GM18868 (cell line): ENCODE measurements at regions not wholly inside any gene's neighbourhood (a gene's known extent, or its start where the extent isn't known, plus 50 kb on each side); places are given as distances from the start of the nearest gene placed in this dataset.

ENCODE experiments used
- ATAC-seq: cut with Tn5 transposase; IDR thresholded peaks from one replicate; pipeline ENCODE4 v1.9.1; 2021; ENCODE audit warnings: mild to moderate bottlenecking, moderate library complexity; ENCODE audit not compliant: unreplicated experiment

DNA sequence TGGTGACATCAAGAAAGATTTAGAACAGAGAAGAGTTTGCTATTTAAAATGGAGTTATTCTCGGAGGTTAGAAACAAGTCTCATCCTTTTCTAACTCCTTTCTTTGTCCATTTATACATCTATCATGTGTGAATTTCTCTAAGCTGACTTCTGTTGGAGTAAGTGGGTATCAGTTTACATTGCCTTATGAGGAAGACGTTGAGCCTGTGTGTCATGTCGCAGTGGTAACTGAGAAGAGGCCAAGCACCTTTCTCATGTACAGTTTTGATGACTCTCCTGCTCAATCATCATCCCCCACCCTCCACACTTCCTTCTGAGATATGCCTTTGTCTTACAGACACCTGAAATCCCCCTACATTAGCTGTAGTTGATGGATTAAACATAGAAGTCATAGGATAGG, 624.8 kb downstream of the LIG4 start:
- no peak for ATAC-seq

DNA sequence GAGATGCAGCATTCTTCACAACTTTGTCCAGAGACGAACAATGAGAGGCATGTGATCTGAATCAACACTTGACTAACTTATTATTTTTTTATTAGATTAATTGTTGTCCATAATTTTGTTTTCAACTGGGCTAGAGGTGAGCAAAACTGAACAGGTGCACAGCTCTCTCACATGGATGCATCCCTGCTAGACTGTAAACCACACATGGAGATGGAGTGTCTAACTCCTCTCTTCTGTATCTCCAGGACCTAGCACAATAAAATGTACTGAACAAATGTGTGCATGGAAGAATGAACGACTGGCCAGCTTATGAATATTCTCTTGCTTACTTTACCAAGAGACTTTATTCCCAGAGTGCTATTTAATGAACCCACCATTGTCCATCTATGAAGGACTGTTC, 627.7 kb downstream of the LIG4 start:
- ATAC-seq = no peak

DNA sequence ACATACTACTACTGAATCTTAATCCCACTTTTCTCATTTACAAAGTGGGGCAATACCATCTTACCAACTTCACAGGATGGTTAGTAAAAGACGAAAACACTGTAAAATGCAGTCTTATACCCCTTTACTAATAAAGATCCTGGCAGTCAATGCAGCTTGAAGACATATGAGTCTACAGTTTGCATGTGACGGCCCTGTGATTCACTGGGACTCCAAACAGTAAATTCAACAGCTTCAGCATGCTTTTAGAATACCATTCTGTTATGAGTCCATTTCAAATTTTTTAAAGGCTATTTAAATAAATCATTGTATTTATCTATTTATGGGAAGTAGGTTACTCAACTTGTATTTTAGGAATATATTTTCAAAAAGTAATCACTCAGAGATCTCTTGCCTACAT, 629.1 kb downstream of the LIG4 start:
- ATAC-seq = no peak

DNA sequence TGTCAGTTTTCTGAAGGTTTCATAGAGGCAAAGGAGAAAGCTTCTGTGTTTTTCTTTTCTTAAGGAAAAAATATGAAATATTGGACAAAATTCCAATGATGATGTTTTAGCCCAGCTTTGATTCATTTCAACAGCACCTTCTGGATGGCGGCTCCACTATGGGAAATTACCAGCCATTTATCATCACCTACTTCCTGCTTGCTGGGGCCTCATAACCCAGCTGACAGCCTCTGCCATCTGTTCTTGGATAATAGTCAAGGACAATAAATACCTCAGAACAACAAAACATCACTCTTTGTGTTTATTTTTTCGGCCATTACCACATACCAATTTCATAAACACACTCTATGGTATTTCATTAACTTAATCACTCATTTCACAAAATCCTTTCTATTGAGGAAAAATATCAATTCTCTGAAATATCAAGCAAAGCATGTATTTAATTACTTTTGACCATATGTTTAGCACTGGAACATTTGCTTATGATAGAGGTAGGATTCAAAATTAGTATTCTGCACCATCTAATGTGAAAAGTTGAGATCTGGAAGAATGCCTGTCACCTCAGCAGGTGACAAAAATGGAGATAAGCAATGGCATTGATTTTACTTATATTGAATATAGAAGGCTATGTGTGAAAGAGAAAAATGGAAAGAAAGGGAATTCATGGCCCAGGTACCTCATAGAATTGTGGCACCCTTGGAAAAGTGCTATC, 629.7 kb downstream of the LIG4 start:
- no peak for ATAC-seq

DNA sequence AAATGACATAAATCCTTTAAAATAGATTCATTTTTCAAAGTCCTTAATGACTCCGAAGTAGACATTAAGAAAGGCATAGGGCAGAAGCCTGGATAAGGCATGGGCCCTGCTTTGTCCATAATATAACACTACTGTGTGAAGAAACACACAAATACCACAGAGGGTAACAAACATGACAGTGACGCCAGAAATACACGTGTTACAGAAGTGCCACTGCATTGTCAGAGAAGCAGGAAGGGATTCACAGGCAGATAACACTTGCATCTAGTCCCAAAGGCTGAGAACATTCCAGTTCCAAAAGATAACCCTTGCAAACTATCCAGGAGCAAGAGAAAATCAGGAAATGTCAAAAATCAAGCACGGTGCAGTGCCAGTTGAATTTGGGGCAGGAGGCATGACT, 633.2 kb downstream of the LIG4 start:
- no peak for ATAC-seq

DNA sequence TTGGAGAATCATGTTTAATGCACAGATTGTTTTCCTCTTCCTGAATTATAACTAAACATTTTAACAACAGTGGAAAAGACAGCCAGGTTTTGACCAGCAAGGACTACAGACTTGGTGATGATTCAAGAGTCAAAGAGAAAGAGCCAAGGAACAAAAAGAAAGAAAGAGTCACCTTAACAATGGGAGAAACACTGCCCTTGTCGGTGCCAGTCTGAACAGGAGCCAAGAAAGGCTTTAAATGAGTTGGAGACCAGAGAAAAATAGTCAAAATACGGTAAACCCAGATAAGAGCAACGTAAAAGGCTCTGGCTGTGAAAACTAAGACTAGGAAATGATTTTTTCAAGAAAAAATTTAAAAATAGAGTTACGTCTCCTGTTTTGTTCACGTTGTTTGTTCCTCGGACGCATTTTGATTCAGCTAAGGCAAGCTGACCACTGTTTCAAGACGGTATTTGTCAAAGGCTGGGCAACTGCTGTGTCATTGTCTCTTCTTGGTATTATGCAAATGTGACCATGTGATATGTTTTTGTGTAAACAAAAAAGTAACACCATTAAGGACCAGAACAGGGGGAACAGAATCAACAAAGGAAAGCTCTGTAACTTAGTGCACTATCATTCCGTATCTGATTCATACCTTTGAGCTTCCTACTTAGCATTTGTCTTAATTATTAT, 634.5 kb downstream of the LIG4 start:
- no peak for ATAC-seq

DNA sequence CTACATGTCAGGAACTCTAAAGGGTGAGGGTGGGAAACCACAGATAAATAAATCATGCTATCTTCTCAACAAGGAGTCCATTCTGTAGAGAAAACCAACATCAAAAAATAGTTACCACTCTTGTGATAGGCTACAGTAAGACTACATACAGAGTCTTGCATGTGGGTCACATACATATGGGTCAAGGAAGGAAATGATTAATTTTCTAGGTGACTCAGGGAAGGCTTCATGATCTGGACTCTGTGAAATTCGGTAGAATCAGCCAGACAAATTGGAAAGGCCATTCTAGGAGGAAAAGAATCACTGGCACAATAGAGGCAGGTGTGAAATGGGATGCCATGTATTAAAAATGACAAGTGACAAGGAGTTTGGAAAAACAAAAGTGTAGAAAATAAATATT, 638.9 kb downstream of the LIG4 start:
- no peak for ATAC-seq

DNA sequence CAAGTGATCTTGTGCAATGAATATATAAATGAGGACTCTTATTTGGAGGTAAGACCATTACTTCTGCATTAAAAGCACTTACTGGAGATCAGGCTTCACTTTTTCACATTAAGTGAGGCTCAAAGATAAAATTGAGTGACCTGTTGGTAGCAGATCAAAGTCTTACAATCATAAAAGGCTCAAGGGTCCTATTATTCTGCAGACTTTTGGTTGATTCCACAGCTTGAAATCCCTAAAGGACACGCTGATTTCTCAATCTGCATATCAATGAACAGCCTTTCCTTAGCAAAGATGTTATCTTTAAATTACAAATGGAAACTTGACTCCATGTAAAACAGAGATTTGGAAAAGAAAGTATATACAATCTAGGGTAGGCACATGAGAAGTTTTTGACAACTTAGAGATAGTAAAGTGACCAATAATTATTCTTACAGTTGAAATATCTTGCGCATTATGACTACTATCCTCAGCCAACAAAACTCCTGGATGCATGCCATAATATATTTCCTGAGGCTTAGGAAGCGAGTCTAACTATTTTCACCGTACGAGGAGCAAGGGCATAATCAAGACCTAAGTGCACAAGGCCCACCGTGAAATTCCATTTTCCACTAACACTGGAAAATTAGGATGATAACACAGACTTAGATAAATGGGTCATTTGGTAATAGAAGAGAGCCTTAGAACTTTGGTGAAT, 640.7 kb downstream of the LIG4 start:
- no peak for ATAC-seq

DNA sequence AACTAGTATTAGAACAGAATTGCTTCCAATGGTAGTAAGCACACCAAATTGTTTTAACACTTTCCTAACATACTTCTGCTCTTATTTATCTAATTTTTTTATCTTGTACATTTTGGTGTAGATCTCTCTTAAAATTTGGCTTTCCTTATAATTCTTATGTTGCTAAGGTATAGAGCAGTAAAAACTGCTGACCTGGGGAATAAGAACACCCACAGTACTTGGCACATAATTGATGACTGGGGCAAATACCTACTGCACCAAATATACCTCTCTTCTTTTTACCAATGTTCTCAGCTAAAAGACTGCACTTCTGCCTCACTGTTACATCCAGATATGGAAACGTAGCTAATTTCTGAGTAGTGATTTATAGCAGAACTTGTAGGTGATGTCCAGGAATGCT, 642.2 kb downstream of the LIG4 start:
- ATAC-seq = no peak

DNA sequence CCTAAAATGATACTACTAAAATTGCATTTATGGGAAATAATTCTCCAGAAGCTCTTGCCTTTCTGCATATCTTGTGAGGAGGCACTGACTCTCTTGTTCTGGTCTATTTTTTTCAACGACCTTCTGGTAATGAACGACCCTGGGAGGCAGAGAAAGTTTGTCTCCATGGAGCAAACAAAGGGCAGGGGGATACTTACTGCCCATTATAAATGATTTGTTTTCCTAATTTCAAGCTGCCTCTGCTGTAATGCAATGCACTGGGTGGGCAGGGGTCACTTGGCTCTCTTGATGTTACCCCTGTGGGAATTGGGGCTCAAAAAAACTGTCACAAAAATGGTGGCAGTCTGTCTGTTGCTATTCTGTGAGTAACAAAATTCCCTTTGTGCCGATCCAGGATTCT, 643.2 kb downstream of the LIG4 start:
- ATAC-seq = no peak

DNA sequence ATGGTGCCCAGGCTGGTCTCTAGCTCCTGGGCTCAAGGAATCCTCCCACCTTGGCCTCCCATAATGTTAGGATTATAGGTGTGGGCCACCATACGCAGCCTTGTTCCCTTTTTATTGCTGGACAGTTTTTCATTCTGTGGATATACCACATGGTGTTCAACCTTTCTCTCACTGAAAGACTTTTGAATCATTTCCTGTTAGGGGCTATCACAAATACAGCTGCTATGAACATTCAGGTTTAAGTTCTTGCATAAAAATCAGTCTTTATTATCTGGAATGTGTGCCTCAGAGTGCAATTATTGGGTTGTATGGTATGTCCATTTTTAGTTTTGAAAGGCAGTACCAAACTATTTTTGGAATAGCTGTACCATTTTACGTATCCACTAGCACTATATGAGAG, 647.2 kb downstream of the LIG4 start:
- no peak for ATAC-seq

DNA sequence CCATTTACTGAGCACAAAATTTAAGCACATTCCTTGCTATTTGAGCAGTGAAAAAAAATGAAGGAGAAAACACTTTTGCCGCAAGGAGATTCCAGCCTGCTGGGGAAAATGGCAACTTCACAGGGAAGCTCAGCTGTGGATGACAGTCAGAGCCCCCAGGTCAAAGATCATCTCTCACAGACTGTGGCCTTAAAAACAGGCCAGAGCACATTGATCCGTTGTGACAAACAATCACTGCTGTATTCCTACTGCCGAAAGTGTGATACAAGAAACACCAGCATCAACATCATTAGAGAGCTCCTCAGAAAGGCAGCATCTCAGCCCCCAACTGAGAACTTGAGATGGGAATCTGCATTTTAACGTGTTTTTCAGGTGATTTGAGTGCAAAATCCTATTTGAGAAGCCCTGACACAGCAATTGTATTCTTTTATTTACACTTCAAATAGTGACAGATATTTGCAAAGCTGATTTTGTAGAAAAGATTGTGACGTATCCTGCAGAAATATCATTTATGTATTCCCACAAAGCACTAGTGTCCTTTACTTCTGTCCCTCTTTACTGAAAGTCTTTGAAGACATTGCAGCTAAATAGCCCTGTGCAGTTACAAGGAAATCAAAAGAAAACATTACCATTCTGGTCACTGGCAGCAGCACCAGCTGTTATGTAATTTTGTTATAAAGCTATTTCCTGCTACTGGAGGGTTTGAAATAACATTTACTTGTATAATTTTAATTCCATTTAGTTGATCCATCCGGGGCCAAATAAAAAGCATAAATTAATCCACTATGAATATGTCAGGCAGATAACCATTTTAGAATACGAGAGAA, 652.0 kb downstream of the LIG4 start:
- ATAC-seq = no peak

DNA sequence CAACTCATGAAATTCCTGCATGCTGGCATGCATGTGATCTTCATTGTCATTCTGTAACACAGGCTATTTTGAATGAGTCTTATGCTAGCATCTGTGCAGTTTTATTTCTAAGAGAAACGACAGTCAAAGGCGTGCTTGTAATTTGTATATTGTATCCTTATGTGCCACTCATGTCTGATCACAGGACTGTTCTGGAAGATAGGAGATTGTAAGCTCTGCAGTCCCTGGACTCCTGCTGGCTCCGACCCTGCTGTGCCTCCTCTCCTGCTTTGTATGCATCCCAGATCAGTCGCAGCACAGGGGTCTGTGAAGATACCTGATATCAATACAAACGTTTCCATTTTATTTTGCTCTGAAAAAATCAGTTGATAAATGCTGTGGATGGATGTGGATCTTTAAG, 653.1 kb downstream of the LIG4 start:
- ATAC-seq = no peak

DNA sequence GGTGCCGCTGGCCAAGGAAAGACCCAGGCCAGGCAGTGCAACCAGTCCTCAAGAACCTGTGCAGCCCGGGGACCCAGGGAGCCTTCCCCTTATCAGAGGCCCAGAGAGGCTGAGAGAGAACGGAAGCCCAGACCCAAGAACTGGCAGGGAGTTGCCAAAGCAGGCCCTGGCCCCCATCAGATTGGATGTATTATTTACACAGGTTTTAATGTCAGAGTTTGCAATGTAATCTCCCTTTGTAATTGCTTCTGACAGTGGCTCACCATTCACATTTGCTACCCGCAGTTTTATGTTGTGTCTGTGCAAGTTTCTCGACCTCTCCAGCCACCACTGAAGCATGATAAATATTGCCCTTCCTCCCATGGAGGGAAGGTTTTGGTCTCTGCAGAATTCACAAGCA, 660.9 kb downstream of the LIG4 start:
- no peak for ATAC-seq

DNA sequence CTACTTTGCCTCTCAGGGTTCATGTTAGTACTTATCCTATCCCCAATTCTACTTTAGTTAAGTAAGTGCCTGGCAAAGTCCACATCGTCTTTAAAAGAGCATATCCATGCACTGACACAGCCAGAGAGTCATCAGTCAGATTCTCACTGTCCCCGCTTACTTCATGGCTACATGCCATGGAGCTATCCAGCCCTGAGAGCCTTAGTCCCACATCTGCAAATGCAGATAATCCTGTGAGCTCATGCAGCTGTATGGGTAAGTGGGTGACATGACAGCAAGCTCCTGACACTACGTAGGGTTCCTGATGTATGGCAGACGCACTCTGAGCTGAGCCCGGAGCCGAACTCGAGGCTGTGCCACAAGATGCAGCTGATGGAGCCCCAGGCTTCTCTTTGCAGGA, 661.5 kb downstream of the LIG4 start:
- ATAC-seq = no peak

DNA sequence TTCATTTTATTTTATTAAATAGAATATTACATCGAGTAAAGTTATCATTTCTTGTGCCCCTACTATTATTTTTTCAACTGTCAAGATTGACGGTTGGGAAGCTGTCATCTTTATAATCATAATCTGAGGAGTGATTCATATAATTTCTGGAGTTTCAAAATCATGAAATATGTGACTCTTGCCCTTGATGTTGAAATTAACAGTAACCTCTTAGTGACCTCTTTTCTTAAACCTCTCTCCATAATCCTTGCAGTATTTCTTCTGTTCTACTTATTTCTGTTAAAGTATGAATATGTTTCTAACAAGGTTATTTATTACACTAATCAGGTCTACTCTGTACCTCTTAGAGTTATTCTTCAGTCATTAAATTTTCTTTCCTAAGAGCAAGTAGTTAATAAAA, 663.8 kb downstream of the LIG4 start:
- no peak for ATAC-seq

DNA sequence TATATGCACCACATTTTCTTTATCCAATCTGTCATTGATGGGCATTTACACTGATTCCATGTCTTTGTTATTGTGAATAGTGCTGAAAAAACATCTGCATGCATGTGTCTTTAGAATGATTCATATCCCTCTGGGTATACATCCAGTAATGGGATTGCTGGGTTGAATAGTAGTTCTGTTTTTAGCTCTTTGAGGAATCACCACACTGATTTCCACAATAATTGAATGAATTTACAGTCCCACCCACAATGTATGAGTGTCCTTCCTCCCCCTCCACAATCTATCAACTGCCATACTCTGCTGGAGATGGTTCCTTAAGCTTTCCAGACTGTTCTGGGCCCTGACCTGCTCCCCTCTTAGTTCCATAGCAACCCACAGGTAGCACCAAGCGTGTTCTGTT, 667.0 kb downstream of the LIG4 start:
- ATAC-seq = no peak

DNA sequence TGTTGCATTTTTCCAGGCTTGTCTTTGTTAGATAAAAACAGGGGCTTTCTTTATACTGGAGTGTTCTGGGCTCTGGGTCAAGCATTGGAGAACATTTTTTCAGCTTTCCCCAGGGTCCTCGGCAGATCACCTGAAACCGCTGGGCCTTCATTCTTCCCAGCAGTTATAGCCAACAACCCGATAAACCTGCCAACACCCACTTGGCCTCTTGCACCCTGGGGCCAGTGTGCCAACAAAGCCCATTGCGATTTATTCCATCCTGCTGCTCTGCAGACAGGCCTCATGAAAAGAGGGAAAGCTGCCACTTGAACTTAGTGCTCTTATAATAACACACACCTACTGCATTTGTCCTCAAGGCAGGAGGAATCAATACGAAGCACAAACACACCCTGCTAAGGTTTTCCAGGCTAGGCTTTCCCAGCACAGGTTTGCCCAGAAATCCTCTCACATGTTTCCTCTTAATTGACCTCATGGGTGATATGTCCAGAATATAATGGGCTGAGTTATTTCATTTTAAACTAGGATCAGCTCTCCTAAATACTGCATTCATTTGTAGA, 669.3 kb downstream of the LIG4 start:
- no peak for ATAC-seq

DNA sequence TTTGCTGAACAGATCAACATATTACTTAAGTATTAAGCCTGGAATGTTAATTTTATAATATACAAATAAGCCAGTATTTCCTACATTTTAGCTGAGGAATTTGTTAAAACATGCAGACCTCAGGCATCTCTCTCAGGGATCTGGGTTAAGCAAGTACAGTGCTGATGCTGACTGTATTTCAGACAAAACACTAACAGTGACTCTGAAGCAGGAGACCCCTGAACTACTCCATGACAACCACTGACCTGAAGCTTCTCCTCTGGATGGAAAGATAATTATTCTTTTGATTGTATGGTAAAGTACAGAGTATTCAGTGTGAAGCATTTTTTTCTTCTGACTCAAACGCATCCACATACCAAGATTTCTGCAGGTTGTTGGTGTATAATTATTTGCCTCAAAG, 680.8 kb downstream of the LIG4 start:
- ATAC-seq = no peak

DNA sequence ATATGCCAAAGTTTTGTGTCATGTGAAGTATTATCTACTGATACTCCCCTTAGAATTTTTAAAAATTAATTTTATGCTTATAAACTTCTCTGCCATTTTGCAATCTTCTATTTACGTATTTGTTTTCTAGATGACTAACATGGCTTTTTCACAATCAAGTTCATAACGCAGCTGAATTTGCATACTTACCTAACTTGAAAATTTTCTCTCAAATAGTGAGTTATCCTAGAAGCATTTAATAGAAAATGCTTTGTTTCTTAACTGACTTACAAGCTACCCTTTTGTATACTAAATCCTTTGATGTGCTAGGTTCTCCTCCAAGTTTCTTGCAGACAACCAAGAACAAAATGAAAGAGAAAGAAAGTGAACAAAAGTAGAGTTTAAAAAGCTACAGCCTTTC, 683.5 kb downstream of the LIG4 start:
- no peak for ATAC-seq

DNA sequence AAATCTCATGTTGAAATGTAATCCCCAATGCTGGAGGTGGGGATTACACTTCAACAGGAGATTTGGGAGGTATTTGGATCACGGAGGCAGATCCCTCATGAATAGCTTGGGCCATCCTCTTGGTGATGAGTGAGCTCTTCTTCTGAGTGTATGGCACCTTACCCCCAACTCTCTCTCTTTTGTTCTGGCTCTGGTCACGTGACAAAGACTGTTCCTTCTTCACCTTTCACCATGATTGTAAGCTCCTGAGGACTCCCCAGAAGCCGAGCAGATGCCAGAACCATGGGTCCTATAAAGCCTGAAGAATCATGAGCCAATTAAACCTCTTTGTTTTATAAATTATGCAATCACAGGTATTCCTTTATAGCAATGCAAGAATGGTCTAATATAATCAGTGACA, 684.2 kb downstream of the LIG4 start:
- ATAC-seq = no peak
